H1 (cell line): ENCODE measurements at regions not wholly inside any gene's neighbourhood (a gene's known extent, or its start where the extent isn't known, plus 50 kb on each side); places are given as distances from the start of the nearest gene placed in this dataset.

Source experiments
- CBX8 ChIP-seq: fragments of 300-800, 300-1000 bp; sonication (generic); IDR thresholded peaks from 2 replicates; pipeline ENCODE4 v1.7.1; 2016; ENCODE audit warnings: low read depth, low read length, borderline replicate concordance
- EP300 ChIP-seq, 2 experiments: IDR thresholded peaks; 1 replicate in 1 of 2; 2 replicates in 1 of 2; pipeline ENCODE4 v1.6.1; 2011 to 2012; ENCODE audit warnings: low read depth in 2 of 2, low read length in 2 of 2, mild to moderate bottlenecking in 2 of 2, borderline replicate concordance in 1 of 2, inconsistent platforms in 1 of 2, moderate library complexity in 1 of 2
- EZH2 ChIP-seq: fragments of 200-600 bp; sonication (generic); IDR thresholded peaks from 2 replicates; pipeline ENCODE4 v1.7.1; 2012; ENCODE audit warnings: low read depth, mild to moderate bottlenecking, moderate library complexity, low read length, inconsistent platforms; ENCODE audit not compliant: severe bottlenecking
- HDAC6 ChIP-seq: IDR thresholded peaks from one replicate; pipeline ENCODE4 v1.7.1; 2012; ENCODE audit warnings: low read depth, mild to moderate bottlenecking, inconsistent platforms, low read length, moderate library complexity
- POLR2A ChIP-seq, 2 experiments: IDR thresholded peaks; 1 replicate in 1 of 2; 2 replicates in 1 of 2; pipeline ENCODE4 v1.6.1; 2011; ENCODE audit warnings: low read depth in 2 of 2, low read length in 2 of 2, mild to moderate bottlenecking in 2 of 2; ENCODE audit errors: control extremely low read depth in 1 of 2
- RFX5 ChIP-seq: IDR thresholded peaks from 2 replicates; pipeline ENCODE4 v1.6.1; 2011; ENCODE audit warnings: low read depth, low read length, improper control_type of control experiment, borderline replicate concordance
- SP1 ChIP-seq: IDR thresholded peaks from 2 replicates; pipeline ENCODE4 v1.6.1; 2011; ENCODE audit warnings: low read depth, low read length
- TEAD4 ChIP-seq: IDR thresholded peaks from 2 replicates; pipeline ENCODE4 v1.6.1; 2012; ENCODE audit warnings: low read depth, low read length, inconsistent platforms, mixed read lengths
- TF ChIP-seq, protein P1 (sequence below), 3 experiments: IDR thresholded peaks; 1 replicate in 2 of 3; 2 replicates in 1 of 3; pipeline versions ENCODE4 v1.5.1 to v1.6.1; 2011; ENCODE audit warnings: low read length in 3 of 3, mild to moderate bottlenecking in 3 of 3, inconsistent platforms in 2 of 3, low read depth in 1 of 3, moderate library complexity in 1 of 3; ENCODE audit not compliant: insufficient read depth in 1 of 3; ENCODE audit errors: control extremely low read depth in 1 of 3
- TF ChIP-seq, protein P2 (sequence below): IDR thresholded peaks from 2 replicates; pipeline ENCODE4 v1.6.1; 2011; ENCODE audit warnings: low read depth, mild to moderate bottlenecking, low read length; ENCODE audit not compliant: insufficient read depth
- TF ChIP-seq, protein P3 (sequence below): IDR thresholded peaks from 2 replicates; pipeline ENCODE4 v1.6.1; 2012; ENCODE audit warnings: inconsistent platforms

DNA sequence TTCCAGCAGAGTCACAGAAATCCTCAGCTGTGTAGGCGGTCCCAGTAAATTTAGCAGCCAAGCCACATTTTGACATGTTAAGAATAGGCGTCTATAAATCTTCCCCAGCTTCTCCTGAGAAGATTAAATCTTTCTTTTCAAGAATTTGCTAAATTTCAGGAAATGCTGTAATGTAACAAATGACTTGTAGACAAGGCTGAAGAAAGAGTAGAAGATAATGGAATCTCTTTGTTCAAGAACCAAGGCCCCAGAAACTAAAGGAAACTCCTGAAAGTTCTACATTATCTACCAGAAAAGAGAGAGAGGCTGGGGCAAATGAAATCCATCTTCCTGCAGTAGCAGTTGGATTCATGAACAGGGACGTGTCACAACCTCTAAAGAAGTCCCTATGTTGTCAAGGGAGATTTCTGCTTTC, 760.3 kb downstream of the NOVA1 start:
- TF ChIP-seq, protein P1, sequence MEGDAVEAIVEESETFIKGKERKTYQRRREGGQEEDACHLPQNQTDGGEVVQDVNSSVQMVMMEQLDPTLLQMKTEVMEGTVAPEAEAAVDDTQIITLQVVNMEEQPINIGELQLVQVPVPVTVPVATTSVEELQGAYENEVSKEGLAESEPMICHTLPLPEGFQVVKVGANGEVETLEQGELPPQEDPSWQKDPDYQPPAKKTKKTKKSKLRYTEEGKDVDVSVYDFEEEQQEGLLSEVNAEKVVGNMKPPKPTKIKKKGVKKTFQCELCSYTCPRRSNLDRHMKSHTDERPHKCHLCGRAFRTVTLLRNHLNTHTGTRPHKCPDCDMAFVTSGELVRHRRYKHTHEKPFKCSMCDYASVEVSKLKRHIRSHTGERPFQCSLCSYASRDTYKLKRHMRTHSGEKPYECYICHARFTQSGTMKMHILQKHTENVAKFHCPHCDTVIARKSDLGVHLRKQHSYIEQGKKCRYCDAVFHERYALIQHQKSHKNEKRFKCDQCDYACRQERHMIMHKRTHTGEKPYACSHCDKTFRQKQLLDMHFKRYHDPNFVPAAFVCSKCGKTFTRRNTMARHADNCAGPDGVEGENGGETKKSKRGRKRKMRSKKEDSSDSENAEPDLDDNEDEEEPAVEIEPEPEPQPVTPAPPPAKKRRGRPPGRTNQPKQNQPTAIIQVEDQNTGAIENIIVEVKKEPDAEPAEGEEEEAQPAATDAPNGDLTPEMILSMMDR (IDR thresholded peaks at IDR 0.05; ENCODE audit: control extremely low read depth in 1 of 3, insufficient read depth in 1 of 3, low read depth in 1 of 3, low read length in 3 of 3), result no peak
- TF ChIP-seq, protein P2, sequence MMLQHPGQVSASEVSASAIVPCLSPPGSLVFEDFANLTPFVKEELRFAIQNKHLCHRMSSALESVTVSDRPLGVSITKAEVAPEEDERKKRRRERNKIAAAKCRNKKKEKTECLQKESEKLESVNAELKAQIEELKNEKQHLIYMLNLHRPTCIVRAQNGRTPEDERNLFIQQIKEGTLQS, result no peak
- no peak for TF ChIP-seq CBX8
- no peak for TF ChIP-seq RFX5
- no peak for TF ChIP-seq SP1
- no peak for TF ChIP-seq HDAC6
- TF ChIP-seq TEAD4, result no peak
- TF ChIP-seq POLR2A (IDR thresholded peaks at IDR 0.05; ENCODE audit: control extremely low read depth in 1 of 2, low read depth in 2 of 2, low read length in 2 of 2), result no peak
- TF ChIP-seq, protein P3, sequence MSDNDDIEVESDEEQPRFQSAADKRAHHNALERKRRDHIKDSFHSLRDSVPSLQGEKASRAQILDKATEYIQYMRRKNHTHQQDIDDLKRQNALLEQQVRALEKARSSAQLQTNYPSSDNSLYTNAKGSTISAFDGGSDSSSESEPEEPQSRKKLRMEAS, result no peak
- TF ChIP-seq EP300 (IDR thresholded peaks at IDR 0.05; ENCODE audit: borderline replicate concordance in 1 of 2, low read depth in 2 of 2, low read length in 2 of 2), result no peak
- TF ChIP-seq EZH2, result no peak
